NCI-H748 treated with DMSO at 0.1 percent for 48 hours (cell line): ENCODE measurements at regions not wholly inside any gene's neighbourhood (a gene's known extent, or its start where the extent isn't known, plus 50 kb on each side); places are given as distances from the start of the nearest gene placed in this dataset.

Experiments
- DNase-seq: peaks from one replicate; lab custom pipeline; 2025; lab: John Stamatoyannopoulos, UW

- no peak for DNase-seq
Measured at GRCh38 chr19:31709476-31709875, 360.2 kb upstream of the TSHZ3 start.

- no peak for DNase-seq
Measured at GRCh38 chr19:31715249-31715945, 366.2 kb upstream of the TSHZ3 start.

GRCh38 chr19:31716826-31717225 is 367.6 kb upstream of the TSHZ3 start:
- no peak for DNase-seq

GRCh38 chr19:31717269-31717923 is 368.2 kb upstream of the TSHZ3 start:
- DNase-seq = no peak

GRCh38 chr19:31718032-31718431 is 368.8 kb upstream of the TSHZ3 start:
- no peak for DNase-seq

GRCh38 chr19:31718898-31719297 is 369.7 kb upstream of the TSHZ3 start:
- no peak for DNase-seq

- no peak for DNase-seq
Measured at GRCh38 chr19:31723101-31723500, 373.9 kb upstream of the TSHZ3 start.

GRCh38 chr19:31725051-31725450 is 375.8 kb upstream of the TSHZ3 start:
- no peak for DNase-seq

- DNase-seq = no peak
Measured at GRCh38 chr19:31727536-31727935, 378.3 kb upstream of the TSHZ3 start.

GRCh38 chr19:31730270-31730669 is 381.0 kb upstream of the TSHZ3 start:
- no peak for DNase-seq

- no peak for DNase-seq
Measured at GRCh38 chr19:31733591-31733990, 384.4 kb upstream of the TSHZ3 start.

- DNase-seq = no peak
Measured at GRCh38 chr19:31742249-31742648, 393.0 kb upstream of the TSHZ3 start.

GRCh38 chr19:31745731-31746130 is 396.5 kb upstream of the TSHZ3 start:
- no peak for DNase-seq

GRCh38 chr19:31749231-31749630 is 400.0 kb upstream of the TSHZ3 start:
- DNase-seq = no peak

GRCh38 chr19:31759359-31759758 is 410.1 kb upstream of the TSHZ3 start:
- DNase-seq = no peak

GRCh38 chr19:31761281-31761913 is 412.2 kb upstream of the TSHZ3 start:
- DNase-seq = no peak

- DNase-seq = no peak
Measured at GRCh38 chr19:31770223-31770622, 421.0 kb upstream of the TSHZ3 start.

- no peak for DNase-seq
Measured at GRCh38 chr19:31772915-31773314, 423.7 kb upstream of the TSHZ3 start.

- DNase-seq = no peak
Measured at GRCh38 chr19:31781542-31781941, 432.3 kb upstream of the TSHZ3 start.

- no peak for DNase-seq
Measured at GRCh38 chr19:31783592-31783991, 434.4 kb upstream of the TSHZ3 start.

GRCh38 chr19:31784671-31785101 is 435.4 kb upstream of the TSHZ3 start:
- DNase-seq = no peak

- no peak for DNase-seq
Measured at GRCh38 chr19:31801611-31802010, 452.4 kb upstream of the TSHZ3 start.

GRCh38 chr19:31803835-31804446 is 454.7 kb upstream of the TSHZ3 start:
- DNase-seq = no peak
